Suprapubic skin (tissue), 4 donors: ENCODE measurements at regions not wholly inside any gene's neighbourhood (a gene's known extent, or its start where the extent isn't known, plus 50 kb on each side); places are given as distances from the start of the nearest gene placed in this dataset.

ENCODE experiments used
- DNase-seq, 2 donors: peaks; one replicate each; pipeline ENCODE4 v3.0.0-alpha.2; 2019; ENCODE audit warnings: low spot score in 2 of 2
- H3K27ac ChIP-seq: fragments of 200-600 bp; sonication (generic); one replicate; pipeline ENCODE4 v1.5.1; 2019
- H3K27me3 ChIP-seq: fragments of 200-600 bp; sonication (generic); one replicate; pipeline ENCODE4 v1.5.1; 2019
- H3K36me3 ChIP-seq: fragments of 200-600 bp; sonication (generic); one replicate; pipeline ENCODE4 v1.5.1; 2019
- H3K4me1 ChIP-seq: fragments of 200-600 bp; sonication (generic); one replicate; pipeline ENCODE4 v1.5.1; 2019
- H3K4me3 ChIP-seq: fragments of 200-600 bp; sonication (generic); one replicate; pipeline ENCODE4 v1.5.1; 2019; ENCODE audit warnings: mild to moderate bottlenecking
- H3K9me3 ChIP-seq: fragments of 200-600 bp; sonication (generic); one replicate; pipeline ENCODE4 v1.5.1; 2019
- CTCF ChIP-seq, 2 donors: fragments of 200-600 bp in 1 of 2; fragments of 450-650 bp in 1 of 2; sonication (generic) in 1 of 2; IDR thresholded peaks; one replicate each; pipeline ENCODE4 v1.5.1; 2016 to 2019; ENCODE audit warnings: antibody characterized with exemption in 2 of 2, mild to moderate bottlenecking in 1 of 2, moderate library complexity in 1 of 2
- EP300 ChIP-seq: sonication (generic); formaldehyde crosslinking; IDR thresholded peaks from one replicate; pipeline ENCODE4 v1.6.1; 2017; ENCODE audit warnings: antibody characterized with exemption
- POLR2A ChIP-seq, 2 donors: fragments of 450-650 bp; IDR thresholded peaks; one replicate each; pipeline ENCODE4 v1.6.1; 2017; ENCODE audit warnings: antibody characterized with exemption in 2 of 2, mild to moderate bottlenecking in 2 of 2, moderate library complexity in 2 of 2
- POLR2AphosphoS5 ChIP-seq, 3 donors: sonication (generic); formaldehyde crosslinking; IDR thresholded peaks; one replicate each; pipeline ENCODE4 v1.6.1; 2017; ENCODE audit warnings: antibody characterized with exemption in 3 of 3
- WGBS: methylation state at CpG from one replicate; pipeline ENCODE4 v1.1.5; 2018; 5-methylcytosine and 5-hydroxymethylcytosine counted together

DNA sequence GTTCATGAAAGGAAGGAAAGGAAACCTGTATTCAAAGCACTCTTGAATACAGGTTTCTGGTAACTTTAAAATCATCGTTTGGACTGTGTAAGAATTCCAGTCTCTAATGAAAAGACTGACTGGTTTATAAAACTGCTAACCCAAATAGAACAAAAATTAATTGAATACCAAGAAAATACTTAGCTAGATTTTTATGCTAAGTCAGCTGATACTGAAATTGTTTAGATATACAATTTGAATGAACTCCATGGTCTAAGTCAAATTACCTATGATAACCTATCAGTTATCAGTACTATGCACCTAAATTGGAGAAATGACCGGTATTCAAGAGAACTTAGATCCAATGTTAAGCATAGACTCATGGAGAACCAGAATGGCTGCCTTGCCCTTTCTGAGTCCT, 338.3 kb downstream of the RNF144B start:
- 89% methylated on average over 2 of the region's 2 CpGs for WGBS
- H3K27me3 ChIP-seq, result no peaks in the 10 kb centered on the region
- H3K9me3 ChIP-seq, result no peaks in the 10 kb centered on the region
- H3K4me1 ChIP-seq, result no peaks in the 10 kb centered on the region
- H3K4me3 ChIP-seq, result no peak overlapping the region
- no peak overlapping the region for H3K27ac ChIP-seq
- no peaks in the 10 kb centered on the region for H3K36me3 ChIP-seq
- no peak for DNase-seq
- no peak for TF ChIP-seq POLR2A (IDR thresholded peaks at IDR 0.05)
- TF ChIP-seq CTCF (IDR thresholded peaks at IDR 0.05), result no peak
- no peak for TF ChIP-seq EP300
- no peak for TF ChIP-seq POLR2AphosphoS5 (IDR thresholded peaks at IDR 0.05)

GRCh38 chr6:18733921-18734550, 346.9 kb downstream of the RNF144B start:
- H3K27ac ChIP-seq, result no peak overlapping the region
- no peak overlapping the region for H3K4me3 ChIP-seq
- WGBS, result 91% methylated on average over 1 of the region's 1 CpG

DNA sequence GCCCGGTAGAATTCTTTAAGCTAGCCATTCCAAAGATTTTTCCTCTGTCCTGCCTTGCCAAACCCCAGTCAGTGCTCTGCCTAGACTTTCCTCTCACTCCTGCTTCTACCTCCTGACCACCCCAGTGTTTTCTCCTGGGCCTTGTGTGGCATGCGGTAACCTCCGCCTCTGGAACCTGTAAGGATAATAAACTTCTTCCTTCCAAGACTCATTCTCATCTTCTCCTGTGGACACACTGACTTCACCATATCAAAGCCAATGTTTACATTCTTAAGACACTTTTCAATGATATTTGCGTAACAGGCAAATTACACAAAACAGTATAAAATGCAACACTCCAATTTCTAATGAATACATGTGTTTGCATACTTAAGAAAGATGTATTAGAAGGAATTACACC, 354.6 kb downstream of the RNF144B start:
- Histone ChIP-seq H3K27ac (no peak overlapping the region), H3K36me3 (no peaks in the 10 kb centered on the region), H3K4me1 (no peaks in the 10 kb centered on the region), H3K4me3 (no peak overlapping the region), H3K27me3 (no peaks in the 10 kb centered on the region), H3K9me3 (no peaks in the 10 kb centered on the region)
- WGBS, result 90% methylated on average over 4 of the region's 4 CpGs
- no peak for DNase-seq
- no peak for TF ChIP-seq POLR2A (IDR thresholded peaks at IDR 0.05)
- TF ChIP-seq CTCF (IDR thresholded peaks at IDR 0.05), result no peak
- TF ChIP-seq EP300, result no peak

More at GRCh38 chr6:18733921-18734550, 346.9 kb downstream of the RNF144B start:
- Histone ChIP-seq H3K36me3 (no peaks in the 10 kb centered on the region), H3K9me3 (no peaks in the 10 kb centered on the region), H3K27me3 (no peaks in the 10 kb centered on the region), H3K4me1 (no peaks in the 10 kb centered on the region)
- DNase-seq, result no peak
- TF ChIP-seq EP300 (no peak), CTCF (IDR thresholded peaks at IDR 0.05) (no peak), POLR2A (IDR thresholded peaks at IDR 0.05) (no peak), POLR2AphosphoS5 (IDR thresholded peaks at IDR 0.05) (no peak)

DNA sequence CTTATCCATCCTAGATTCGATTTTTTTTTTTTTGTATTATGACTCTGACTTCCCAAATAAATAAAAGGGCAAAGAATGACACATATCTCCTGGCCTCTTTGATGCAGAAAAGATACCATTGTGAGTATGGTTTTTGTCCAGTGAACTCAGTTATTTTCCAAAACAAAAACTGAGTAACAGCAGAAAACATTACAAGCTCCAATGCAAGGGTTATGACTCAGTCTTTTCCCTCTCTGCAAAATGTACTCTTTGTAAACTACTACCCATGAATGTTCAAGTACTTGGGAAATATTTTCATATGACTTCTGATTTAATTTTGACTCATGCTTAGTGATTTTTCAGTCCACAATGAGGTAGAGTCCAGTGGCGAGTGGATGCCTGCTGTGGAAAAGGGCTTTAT, 355.3 kb downstream of the RNF144B start:
- H3K27me3 ChIP-seq, result no peaks in the 10 kb centered on the region
- 81% methylated on average over 2 of the region's 2 CpGs for WGBS
- H3K4me3 ChIP-seq, result no peak overlapping the region
- TF ChIP-seq POLR2A (IDR thresholded peaks at IDR 0.05) (no peak), EP300 (no peak), POLR2AphosphoS5 (IDR thresholded peaks at IDR 0.05) (no peak), CTCF (IDR thresholded peaks at IDR 0.05) (no peak)
- no peak for DNase-seq
- H3K4me1 ChIP-seq, result no peaks in the 10 kb centered on the region
- H3K36me3 ChIP-seq, result no peaks in the 10 kb centered on the region
- H3K27ac ChIP-seq, result no peak overlapping the region
- no peaks in the 10 kb centered on the region for H3K9me3 ChIP-seq

- TF ChIP-seq POLR2A (IDR thresholded peaks at IDR 0.05) (no peak), POLR2AphosphoS5 (IDR thresholded peaks at IDR 0.05) (no peak), CTCF (IDR thresholded peaks at IDR 0.05) (no peak), EP300 (no peak)
- Histone ChIP-seq H3K9me3 (no peaks in the 10 kb centered on the region), H3K27me3 (no peaks in the 10 kb centered on the region), H3K27ac (no peak overlapping the region), H3K4me3 (no peak overlapping the region), H3K36me3 (no peaks in the 10 kb centered on the region), H3K4me1 (peaks cover 5% of the 10 kb centered on the region)
- no peak for DNase-seq
- 89% methylated on average over 4 of the region's 4 CpGs for WGBS
These were observed 359.6 kb downstream of the RNF144B start for GRCh38 chr6:18746727-18747126.
